ENCODE measurements at regions not wholly inside any gene's neighbourhood (a gene's known extent, or its start where the extent isn't known, plus 50 kb on each side); places are given as distances from the start of the nearest gene placed in this dataset.

- no peaks in the 10 kb centered on the region for H3K27me3 ChIP-seq
- no peak overlapping the region for H3K4me3 ChIP-seq
- no peak for DNase-seq (ENCODE audit: extremely low spot score in 2 of 2)
- no peaks in the 10 kb centered on the region for H3K4me1 ChIP-seq
- no peak overlapping the region for H3K27ac ChIP-seq
- H3K9me3 ChIP-seq, result no peaks in the 10 kb centered on the region
- TF ChIP-seq POLR2A (IDR thresholded peaks at IDR 0.05), result no peak
- no peak for TF ChIP-seq CTCF (IDR thresholded peaks at IDR 0.05)
- no peak for TF ChIP-seq POLR2AphosphoS5 (IDR thresholded peaks at IDR 0.05; ENCODE audit: insufficient read depth in 1 of 2, low read depth in 1 of 2)
- intact Hi-C loops (cut with DNase I), result no loop called here
- H3K36me3 ChIP-seq, result no peaks in the 10 kb centered on the region
Observed at GRCh38 chr11:119804698-119805097, 75.7 kb upstream of the NECTIN1 start.

GRCh38 chr11:119803726-119804294, 74.8 kb upstream of the NECTIN1 start:
- TF ChIP-seq POLR2AphosphoS5 (IDR thresholded peaks at IDR 0.05; ENCODE audit: insufficient read depth in 1 of 2, low read depth in 1 of 2), result no peak
- TF ChIP-seq POLR2A (IDR thresholded peaks at IDR 0.05), result no peak
- TF ChIP-seq CTCF (IDR thresholded peaks at IDR 0.05), result no peak
- Histone ChIP-seq H3K27me3 (no peaks in the 10 kb centered on the region), H3K9me3 (no peaks in the 10 kb centered on the region), H3K4me1 (no peaks in the 10 kb centered on the region), H3K36me3 (no peaks in the 10 kb centered on the region), H3K27ac (no peak overlapping the region), H3K4me3 (no peak overlapping the region)
- DNase-seq (ENCODE audit: extremely low spot score in 2 of 2), result no peak
- intact Hi-C loops (cut with DNase I), result no loop called here

GRCh38 chr11:119803139-119803538, 74.1 kb upstream of the NECTIN1 start:
- DNase-seq (ENCODE audit: extremely low spot score in 2 of 2), result no peak
- intact Hi-C loops (cut with DNase I), result no loop called here
- no peak for TF ChIP-seq POLR2AphosphoS5 (IDR thresholded peaks at IDR 0.05; ENCODE audit: insufficient read depth in 1 of 2, low read depth in 1 of 2)
- no peak for TF ChIP-seq POLR2A (IDR thresholded peaks at IDR 0.05)
- TF ChIP-seq CTCF (IDR thresholded peaks at IDR 0.05), result no peak

GRCh38 chr11:119802670-119803069, 73.7 kb upstream of the NECTIN1 start:
- intact Hi-C loops (cut with DNase I), result no loop called here
- no peak for TF ChIP-seq CTCF (IDR thresholded peaks at IDR 0.05)
- no peak for TF ChIP-seq POLR2A (IDR thresholded peaks at IDR 0.05)
- no peak for TF ChIP-seq POLR2AphosphoS5 (IDR thresholded peaks at IDR 0.05; ENCODE audit: insufficient read depth in 1 of 2, low read depth in 1 of 2)

More at GRCh38 chr11:119803139-119803538, 74.1 kb upstream of the NECTIN1 start:
- no peaks in the 10 kb centered on the region for H3K36me3 ChIP-seq
- no peaks in the 10 kb centered on the region for H3K27me3 ChIP-seq
- H3K27ac ChIP-seq, result no peak overlapping the region
- no peaks in the 10 kb centered on the region for H3K4me1 ChIP-seq
- no peaks in the 10 kb centered on the region for H3K9me3 ChIP-seq
- H3K4me3 ChIP-seq, result no peak overlapping the region

GRCh38 chr11:119800619-119801018, 71.6 kb upstream of the NECTIN1 start:
- no peaks in the 10 kb centered on the region for H3K4me1 ChIP-seq
- no peak for DNase-seq (ENCODE audit: extremely low spot score in 2 of 2)
- intact Hi-C loops (cut with DNase I), result no loop called here
- no peaks in the 10 kb centered on the region for H3K9me3 ChIP-seq
- no peak overlapping the region for H3K4me3 ChIP-seq
- no peaks in the 10 kb centered on the region for H3K27me3 ChIP-seq
- H3K27ac ChIP-seq, result no peak overlapping the region
- TF ChIP-seq POLR2AphosphoS5 (IDR thresholded peaks at IDR 0.05; ENCODE audit: insufficient read depth in 1 of 2, low read depth in 1 of 2), result no peak
- no peak for TF ChIP-seq CTCF (IDR thresholded peaks at IDR 0.05)
- TF ChIP-seq POLR2A (IDR thresholded peaks at IDR 0.05), result no peak
- H3K36me3 ChIP-seq, result no peaks in the 10 kb centered on the region

More at GRCh38 chr11:119802670-119803069, 73.7 kb upstream of the NECTIN1 start:
- H3K36me3 ChIP-seq, result no peaks in the 10 kb centered on the region
- no peaks in the 10 kb centered on the region for H3K9me3 ChIP-seq
- no peaks in the 10 kb centered on the region for H3K4me1 ChIP-seq
- no peak overlapping the region for H3K4me3 ChIP-seq
- no peak overlapping the region for H3K27ac ChIP-seq
- H3K27me3 ChIP-seq, result no peaks in the 10 kb centered on the region
- DNase-seq (ENCODE audit: extremely low spot score in 2 of 2), result no peak
